HG03196 (cell line): ENCODE measurements at regions not wholly inside any gene's neighbourhood (a gene's known extent, or its start where the extent isn't known, plus 50 kb on each side); places are given as distances from the start of the nearest gene placed in this dataset.
A peak's percentile ranks its signal among the peaks of the same experiment; 100 is the strongest.

Source experiments
- ATAC-seq: cut with Tn5 transposase; IDR thresholded peaks from one replicate; pipeline ENCODE4 v1.9.1; 2021; ENCODE audit not compliant: unreplicated experiment

DNA sequence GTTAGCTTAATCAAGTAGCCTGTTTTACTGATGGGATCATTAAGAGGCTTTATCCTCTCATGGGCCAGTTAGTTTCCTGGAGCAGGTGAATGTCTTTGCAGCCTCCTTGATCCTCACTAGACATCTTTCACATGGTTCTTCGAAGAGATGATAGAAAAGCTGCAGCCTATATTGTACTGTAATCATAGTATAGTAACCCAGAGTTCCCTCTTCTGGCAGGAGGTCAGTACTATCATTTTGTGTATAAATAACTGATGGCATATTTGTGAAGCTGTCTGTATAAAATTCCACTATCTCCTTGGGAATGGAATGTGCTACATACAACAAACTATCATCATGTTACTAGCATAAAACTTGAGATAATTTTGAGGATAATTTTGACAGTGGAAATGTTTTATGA, 123.8 kb upstream of the PRPS1L1 start:
- no peak for ATAC-seq

DNA sequence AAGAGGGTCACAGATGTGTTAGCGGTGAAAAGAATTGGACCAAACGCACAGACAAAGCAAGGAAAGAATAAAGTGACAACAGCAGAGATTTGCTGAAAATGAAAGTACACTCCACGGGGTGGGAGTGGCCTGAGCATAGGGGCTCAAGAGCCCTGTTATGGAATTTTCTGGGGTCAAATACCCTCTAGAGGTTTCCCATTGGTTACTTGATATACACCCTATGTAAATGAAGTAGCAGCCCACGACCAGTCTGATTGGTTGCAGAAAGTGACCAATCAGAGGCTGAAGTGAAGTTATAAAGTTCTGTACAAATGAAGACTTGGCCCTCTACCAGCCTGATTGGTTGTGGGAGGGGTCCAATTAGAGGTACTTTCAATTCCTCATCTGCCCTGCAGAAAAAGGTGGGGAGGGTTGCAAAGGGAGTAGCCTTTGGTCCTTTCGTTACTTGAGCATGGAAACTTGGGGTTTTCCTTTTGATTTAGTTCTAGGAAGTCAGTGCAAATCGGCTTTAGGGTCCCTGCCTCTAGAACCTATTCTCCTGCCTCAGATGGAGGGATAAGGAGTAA, 125.6 kb upstream of the PRPS1L1 start:
- no peak for ATAC-seq

DNA sequence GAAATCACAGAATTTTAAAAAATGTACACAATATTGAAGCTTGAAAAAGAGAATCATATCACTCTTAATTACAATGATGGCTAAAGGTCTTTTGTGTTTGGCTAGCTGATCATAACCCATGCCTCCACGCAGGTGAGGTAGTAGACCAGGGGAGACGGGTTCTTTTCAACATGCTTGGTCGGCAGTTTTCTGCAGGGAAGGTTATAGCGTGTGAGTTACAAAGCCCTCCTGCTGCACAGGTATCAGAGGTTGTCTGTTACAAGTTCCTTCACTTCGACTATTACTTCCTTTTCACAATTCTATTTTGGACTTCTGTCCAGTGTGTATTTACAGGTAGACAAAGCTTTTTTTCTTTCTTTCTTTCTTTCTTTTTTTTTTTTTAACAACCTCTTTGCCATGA, 127.1 kb upstream of the PRPS1L1 start:
- ATAC-seq = no peak

DNA sequence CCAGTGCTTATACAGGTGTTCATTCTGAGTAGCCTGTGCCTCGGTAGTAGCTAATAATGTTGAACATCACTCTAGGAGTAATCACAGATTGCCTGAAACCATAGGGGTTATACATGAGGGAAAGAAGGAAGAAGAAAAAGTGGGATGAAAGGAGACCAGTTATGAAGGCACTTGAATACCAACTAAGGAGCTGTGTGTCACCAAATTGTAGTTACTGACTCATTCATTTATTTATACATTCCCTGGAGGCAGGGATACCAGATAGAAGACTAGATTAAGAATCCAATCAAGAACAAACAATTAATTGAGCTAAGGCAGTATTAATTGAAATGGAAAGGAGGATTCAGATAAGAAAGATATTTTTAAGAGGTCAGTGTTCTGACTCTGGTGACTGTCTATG, 129.6 kb upstream of the PRPS1L1 start:
- ATAC-seq = no peak

DNA sequence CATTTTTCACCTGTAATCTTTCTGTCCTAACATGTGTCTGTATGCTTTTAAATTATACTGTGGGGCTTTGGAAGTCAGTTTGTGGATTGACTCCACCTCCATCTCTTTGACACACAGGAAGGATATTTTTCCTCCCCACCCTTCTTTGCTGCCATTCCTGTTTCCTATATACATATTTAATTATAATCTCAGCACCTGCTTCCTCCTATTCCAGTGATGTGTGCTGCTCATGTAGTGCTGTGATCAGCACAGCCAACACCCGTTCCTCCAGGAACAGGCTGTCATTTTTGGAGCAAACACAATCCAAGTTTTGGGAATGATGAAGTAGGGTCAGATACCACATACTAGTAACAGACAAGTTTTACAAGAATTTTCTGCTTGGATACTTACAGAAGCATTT, 135.0 kb upstream of the PRPS1L1 start:
- ATAC-seq = no peak

DNA sequence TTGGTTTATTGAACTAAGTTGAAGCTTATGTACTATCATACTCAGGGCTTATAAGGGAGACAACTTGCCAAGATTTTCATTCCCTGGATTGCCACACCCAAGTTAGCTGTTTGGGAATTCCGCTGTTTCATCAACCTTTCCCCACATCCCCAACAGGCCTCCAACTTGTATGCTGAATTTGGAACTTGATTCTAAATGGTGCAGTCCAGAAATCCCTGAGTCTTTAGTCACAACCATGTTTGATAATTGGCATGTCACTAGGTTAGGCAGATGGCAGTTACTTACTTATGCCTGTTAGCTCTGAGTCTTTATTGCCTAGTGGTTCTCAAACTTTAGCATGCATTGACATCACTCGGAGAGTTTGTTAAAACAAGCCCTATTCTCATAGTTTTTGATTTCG, 135.4 kb upstream of the PRPS1L1 start:
- no peak for ATAC-seq

DNA sequence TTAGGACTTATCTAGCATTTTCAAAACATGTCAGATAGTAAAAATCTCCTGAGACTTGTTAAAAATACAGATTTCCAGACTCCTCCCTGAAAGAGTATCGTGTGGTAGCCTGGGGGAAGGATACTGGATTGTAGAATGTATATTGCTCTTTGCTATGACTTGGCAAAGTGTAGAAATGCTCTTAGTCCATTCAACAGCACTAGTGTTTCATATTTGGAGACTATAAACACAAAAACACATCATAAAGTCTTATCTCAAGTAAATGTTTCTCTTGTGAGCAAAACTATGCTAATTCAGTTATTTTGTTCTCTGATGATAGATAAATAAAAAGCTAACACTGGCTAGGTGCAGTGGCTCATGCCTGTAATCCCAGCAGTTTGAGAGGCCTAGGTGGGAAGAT, 137.5 kb upstream of the PRPS1L1 start:
- no peak for ATAC-seq

DNA sequence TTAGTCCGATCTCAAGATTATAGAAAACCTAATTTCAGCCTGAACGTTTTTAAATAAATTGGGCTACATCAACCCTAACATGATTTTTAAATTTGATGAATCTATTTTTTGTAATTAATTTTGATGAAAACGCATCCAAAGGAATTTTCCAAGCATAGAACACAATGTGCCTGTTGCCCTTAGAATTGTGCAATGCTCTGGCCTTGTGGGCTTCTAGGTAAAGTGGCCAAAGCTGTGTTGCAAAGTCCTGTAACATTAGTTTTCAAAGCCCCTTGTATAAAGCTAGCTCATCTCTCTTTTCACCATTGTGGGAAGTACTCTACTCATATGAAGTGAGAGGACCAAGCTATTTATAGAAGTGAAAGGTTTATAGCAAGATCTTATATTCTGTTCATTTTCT, 138.4 kb upstream of the PRPS1L1 start:
- ATAC-seq = no peak

DNA sequence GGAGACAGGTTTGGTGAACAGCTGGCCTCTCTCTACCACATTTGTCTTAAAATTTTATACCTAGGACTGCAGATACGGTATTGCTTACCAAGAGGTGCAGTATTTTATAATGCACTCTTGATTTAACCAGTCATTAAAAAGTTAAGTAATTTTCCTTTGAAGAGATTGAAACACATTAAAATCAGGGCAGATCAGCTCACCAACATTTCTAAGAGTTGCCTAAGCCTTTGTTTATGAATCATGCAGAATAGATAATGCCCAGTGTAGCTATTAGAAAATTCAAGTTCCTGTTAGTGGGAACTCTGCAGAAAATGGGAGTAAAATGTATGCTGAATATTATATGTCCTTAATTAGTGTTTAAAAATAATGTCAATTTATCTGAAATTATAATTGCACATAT, 140.2 kb upstream of the PRPS1L1 start:
- ATAC-seq = no peak

DNA sequence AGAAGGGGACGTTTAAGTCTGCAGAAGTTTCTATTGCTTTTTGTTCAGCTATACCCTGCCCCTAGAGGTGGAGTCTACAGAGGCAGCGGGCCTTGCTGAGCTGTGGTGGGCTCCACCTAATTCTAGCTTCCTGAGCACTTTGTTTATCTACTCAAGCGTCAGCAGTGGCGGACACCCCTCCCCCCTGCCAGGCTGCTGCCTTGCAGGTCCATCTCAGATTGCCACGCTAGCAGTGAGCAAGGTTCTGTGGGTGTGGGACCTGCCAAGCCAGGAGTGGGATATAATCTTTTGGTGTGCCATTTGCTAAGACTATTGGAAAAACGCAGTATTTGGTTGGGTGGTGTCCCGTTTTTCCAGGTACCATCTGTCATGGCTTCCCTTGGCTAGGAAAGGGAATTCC, 147.3 kb upstream of the PRPS1L1 start:
- ATAC-seq = no peak

DNA sequence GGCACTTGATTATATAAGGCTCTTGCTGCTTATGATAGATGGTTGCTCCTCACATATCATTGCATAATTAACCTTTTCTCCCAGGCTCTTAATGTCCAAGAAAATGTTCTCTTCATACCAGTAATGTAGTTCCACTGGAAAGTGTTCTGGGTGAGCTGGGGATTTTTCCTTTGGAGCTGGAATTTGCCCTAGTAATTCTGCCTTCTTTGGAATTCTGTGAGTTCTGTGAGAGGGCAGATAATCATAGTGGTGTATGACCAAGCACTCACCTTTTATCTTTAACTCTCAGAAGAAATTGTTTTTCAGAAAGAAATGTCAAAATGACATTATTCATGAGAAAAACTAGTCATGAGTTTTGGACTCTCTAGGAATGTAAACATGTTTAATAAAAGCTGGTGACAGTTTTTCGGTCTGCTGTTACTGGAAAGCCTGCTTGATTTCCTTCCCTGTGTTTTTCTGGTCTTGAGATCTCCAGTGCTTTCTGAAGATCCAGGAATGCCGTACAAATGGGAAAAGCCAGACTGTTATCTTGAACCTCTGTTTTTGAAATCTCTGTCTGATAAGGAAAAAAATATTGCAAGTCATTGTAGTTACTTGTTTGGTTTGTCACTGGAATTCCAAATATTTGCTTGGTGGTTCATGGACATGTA, 148.3 kb upstream of the PRPS1L1 start:
- no peak for ATAC-seq

DNA sequence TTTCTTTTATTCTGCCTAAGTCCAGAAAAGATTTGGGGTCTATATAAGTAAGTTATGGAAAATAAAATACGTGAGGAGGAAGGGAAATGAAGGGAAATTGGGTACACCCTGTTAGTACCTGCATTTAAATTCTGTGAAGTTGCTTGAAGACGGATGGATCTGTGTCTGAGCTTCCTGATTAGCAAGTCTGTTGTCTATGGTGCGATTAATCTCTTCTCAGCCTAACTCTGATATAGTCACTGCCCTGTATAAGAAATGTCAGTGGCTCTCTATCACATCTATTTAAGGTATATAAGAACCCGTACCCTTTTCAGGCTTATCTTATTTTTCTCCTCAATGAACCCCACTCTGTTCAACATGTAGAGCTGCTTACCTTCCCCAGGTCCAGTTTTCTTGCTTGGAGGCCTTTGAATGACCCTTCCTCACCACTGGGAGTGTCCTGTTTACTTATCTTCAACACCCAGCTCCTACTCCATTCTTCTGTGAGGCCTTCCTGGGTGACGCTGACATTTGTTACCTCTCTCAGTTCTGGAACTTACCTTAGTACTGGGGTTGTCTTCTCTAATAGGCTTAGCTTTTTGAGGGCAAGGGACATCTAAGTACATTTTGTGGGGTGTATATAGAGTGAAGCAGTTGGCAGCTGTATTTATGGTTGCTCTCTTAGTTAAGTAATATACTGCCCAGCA, 149.6 kb upstream of the PRPS1L1 start:
- no peak for ATAC-seq

DNA sequence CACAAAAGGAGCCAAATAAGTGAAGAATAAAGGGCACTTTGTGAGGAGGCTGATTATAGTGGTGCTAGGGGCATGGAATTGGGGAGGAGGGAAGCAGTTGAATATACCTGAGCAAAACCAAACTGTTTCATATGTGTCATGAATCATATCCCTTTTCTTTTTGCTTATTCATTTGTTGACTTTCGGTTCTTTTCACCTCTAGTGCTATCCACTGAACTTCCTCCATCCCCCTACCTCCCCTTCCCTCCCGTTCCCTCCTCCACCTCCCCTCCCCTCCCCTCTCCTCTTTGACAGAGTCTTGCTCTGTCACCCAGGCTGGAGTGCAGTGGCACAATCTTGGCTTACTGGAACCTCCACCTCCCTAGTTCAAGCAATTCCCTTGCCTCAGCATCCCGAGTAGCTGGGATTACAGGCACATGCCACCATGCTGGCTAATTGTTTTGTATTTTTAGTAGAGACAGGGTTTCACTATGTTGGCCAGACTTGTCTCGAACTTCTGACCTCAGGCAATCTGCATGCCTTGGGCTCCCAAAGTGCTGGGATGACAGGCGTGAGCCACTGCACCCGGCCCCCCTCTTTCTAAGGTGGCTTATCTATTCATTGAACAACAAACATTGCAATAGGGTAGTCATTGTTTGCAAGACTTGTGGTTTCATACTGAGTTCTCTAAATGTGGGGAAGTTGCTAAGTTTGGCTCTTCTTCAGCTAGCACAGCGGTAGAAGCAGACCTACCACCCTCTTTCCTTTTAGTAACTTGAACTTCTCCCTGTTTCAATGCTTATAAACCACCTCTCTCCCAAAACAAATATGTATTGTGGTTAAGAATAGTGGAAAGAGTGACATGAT, 150.4 kb upstream of the PRPS1L1 start:
- ATAC-seq = peak; percentile 87

DNA sequence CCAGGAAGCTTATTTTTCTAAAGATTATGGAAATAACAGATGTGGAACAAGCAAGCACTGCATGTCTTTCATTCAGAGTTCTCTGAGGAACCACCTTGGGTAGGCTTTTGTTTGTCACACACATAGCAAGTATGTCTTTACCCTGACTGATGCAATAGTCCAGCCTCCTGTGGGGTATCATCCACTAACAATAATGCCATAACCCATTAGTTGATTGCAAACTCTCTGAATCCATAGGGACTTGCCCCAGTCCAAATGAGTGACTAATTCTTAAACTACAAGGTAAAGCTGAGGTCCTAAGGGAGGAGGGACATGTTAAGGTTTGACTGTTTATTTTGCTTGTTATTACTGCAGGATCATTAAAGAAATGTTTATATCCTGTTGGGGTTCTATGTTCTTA, 151.4 kb upstream of the PRPS1L1 start:
- ATAC-seq = no peak

DNA sequence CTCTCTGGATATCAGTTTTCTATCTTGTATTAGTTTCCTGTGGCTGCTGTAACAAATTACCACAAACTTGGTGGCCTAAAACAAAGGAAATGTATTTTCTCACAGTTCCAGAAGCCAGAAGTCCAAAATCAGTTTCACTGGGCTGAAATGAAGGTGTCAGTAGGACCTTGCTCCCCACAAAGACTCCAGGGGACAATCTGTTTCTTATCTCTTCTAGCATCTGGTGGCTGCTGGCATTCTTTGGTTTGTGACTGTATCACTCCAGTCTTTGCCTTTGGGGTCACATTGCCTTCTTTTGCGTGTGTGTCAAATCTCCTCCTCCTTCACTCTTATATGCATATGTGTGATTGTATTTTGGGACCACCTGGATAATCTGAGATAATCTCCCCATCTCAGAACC, 153.0 kb upstream of the PRPS1L1 start:
- ATAC-seq = no peak

DNA sequence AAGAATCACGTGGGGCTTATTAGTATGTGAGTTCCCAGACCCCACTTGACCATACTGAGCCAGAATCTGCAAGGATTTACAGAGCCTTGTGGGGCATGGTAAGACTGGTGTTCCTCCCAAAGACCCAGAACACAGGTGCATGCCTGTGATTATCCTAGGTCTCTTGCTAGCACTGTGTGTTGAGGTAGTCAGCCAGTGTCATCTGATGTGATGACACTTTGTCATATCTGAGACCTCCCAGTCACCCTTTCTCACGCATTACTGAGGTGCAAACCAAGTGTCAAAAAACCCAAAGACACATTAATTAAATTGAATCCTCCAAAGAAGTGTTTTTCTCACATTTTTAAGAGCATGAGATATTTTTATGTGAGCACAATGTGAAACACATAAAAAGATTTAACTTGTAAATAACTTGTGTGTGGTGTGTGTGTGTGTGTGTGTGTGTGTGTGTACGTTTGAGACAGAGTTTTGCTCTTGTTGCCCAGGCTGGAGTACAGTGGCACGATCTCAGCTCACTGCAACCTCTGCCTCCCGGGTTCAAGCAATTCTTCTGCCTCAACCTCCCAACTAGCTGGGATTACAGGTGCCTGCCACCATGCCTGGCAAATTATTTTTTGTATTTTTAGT, 162.0 kb upstream of the PRPS1L1 start:
- ATAC-seq = no peak

DNA sequence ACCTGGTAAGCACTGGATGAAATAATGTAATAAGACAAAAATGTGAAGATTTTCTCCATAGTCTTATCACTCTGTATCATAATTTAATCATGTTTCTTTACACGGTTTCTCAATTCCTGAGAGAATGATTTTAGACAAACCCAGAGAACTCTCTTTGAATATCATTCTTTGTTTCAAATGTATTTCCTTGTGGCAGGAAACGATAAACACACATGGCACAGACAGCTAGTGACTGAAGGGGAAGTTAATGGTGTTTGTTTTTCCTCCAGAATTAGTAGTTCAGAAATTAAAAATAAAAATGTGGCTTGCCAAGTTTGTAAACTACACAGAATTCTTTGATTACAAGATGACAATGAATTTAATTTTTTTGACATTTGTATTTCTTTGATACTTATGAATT, 163.7 kb upstream of the PRPS1L1 start:
- no peak for ATAC-seq

DNA sequence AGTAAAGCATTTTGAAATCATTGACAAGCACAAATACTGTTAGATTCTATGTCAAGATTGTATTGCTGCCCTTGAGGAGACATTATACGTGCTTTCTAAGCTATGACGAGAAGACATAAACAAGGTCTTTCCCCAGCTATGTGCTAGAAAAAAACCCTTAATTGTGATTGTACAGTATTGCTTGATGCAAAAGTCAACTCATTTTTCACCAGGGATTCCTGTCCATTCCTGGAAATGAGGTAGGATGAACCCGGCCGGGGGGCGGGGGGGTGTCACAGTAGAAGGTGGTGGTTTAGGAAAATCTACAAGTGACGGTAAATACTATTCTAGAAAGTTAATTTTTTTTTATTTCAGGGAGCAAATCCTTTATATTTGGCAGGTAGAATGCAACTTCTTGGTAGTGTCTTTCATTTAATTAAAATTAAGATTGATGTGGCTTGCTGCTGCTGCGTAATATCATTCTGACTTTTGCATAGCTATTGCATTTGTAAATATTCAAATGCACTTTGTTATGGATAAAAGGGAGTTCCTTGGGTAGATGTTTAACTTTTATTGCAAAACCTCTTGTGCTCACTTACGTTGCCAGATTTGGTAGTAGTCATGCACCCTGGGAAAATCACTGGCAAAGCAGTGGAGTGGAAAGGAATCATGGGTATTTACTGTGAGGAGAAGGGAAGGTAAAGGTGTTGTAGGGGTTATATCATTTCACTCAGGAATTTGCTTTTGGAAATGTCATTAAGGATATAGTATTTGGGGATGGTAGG, 164.4 kb upstream of the PRPS1L1 start:
- ATAC-seq = no peak

DNA sequence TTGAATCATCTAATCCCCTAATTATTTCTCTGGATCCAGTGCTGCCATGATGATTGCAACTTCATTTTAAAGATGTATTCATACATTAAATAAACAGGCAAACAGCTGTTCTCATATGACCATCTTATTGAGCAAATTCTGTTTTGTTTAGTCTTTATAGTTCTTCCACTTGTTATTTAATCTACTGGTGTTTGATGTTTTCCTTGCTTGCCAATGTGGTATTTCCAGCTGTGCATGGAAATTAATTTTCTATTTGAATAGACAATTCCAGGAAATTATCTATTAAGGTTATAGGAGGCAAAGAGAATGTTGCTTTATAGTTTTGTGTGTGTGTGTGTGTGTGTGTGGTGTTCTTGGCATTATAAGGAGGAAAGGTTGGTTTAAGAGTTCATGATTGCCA, 167.0 kb upstream of the PRPS1L1 start:
- no peak for ATAC-seq

DNA sequence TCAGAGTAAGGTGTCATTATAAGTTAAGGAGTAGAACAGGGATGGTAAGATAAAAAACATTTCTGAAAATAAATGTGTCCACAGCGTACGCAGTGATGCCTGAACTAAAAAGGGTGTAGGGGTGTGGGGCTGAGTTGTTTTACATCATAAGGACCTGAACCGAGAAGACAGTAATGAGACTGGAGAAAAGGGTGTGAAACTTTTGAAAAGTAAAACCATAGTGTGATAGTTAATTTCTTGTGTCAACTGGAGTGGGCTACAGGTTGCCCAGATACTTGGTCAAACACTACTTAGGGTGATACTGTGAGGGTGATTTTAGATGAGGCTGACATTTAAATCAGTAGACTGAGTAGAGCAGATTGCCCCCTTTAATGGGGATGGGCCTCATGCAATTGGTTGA, 169.0 kb upstream of the PRPS1L1 start:
- ATAC-seq = no peak

DNA sequence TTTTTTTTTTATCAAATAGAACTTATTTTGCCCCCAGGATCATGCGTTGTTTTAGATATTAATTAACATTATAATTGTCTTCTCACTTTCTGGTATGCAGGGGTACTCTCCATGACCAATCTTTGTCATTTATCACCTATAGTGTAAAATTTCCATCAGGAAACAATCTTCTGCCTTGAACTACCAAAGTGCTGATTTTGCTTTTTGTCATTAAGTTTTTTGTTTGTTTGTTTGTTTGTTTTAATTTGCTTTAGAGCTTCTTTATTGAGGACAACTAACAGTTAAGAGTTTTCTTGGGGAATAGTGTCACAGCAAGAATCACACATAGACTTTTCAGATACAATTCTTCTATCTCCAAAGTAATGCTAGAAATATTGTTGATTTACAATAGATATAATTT, 171.2 kb upstream of the PRPS1L1 start:
- no peak for ATAC-seq
